NT2/D1 (cell line): ENCODE measurements at regions not wholly inside any gene's neighbourhood (a gene's known extent, or its start where the extent isn't known, plus 50 kb on each side); places are given as distances from the start of the nearest gene placed in this dataset.

Experiments
- YY1 ChIP-seq: IDR thresholded peaks from 2 replicates; pipeline ENCODE4 v1.6.1; 2011; ENCODE audit not compliant: insufficient read length, insufficient read depth
- ZNF274 ChIP-seq: IDR thresholded peaks from 2 replicates; pipeline ENCODE4 v1.6.1; 2011; ENCODE audit warnings: mild to moderate bottlenecking, low read depth, low read length

DNA sequence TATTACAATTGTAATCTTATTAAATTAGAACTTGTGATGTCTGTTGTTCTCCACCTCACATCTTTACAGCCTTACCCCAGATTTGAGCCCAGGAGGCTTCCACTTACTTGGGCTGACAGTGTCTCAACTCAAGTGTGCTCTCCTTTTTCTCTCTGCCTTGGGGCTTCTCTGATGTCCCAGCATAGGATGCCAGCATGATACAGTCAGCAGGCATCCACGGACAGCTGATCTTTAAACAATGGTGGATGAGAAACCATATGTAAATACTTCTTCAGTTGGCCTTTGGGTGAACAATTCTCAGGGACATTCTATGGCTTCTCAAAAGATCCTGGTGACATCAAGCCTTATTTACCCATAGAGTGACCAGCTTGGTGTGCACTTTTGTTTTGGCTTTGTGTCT lies 107.6 kb upstream of the GORAB start:
- TF ChIP-seq ZNF274 (no peak), YY1 (no peak)
